Left kidney (tissue), 1 donor: ENCODE measurements at regions not wholly inside any gene's neighbourhood (a gene's known extent, or its start where the extent isn't known, plus 50 kb on each side); places are given as distances from the start of the nearest gene placed in this dataset.
"Not testable (repeated sequence)": the region's sequence is repeated elsewhere in the genome, so short reads cannot be mapped to it uniquely, and the experiment has no call there.

Experiments used
- DNase-seq: peaks from one replicate; pipeline ENCODE4 v3.0.0-alpha.2; 2013

- no peak for DNase-seq
Measured at GRCh38 chr10:36555036-36555435, 570.4 kb upstream of the ANKRD30A start.

- DNase-seq = no peak
Measured at GRCh38 chr10:36547965-36548364, 577.4 kb upstream of the ANKRD30A start.

GRCh38 chr10:36542493-36542892, 582.9 kb upstream of the ANKRD30A start:
- no peak for DNase-seq

DNA sequence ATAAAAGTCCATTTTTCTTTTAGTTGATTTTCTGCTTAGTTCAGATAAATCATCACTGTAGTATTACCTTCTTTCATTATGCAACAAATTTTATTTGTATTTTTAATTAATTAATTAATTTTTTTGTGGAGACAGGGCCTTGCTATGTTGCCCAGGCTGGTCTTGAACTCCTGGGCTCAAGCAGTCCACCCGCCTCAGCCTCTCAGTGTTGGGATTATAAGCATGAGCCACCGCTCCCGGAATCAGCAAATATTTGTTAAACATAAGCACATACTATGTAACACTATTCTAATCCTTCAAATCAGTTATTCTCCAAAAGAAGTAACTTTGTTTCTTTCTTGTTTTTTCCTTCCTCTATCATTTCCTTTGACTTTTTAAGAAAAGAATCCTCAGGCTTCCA, 584.8 kb upstream of the ANKRD30A start:
- DNase-seq = no peak

DNA sequence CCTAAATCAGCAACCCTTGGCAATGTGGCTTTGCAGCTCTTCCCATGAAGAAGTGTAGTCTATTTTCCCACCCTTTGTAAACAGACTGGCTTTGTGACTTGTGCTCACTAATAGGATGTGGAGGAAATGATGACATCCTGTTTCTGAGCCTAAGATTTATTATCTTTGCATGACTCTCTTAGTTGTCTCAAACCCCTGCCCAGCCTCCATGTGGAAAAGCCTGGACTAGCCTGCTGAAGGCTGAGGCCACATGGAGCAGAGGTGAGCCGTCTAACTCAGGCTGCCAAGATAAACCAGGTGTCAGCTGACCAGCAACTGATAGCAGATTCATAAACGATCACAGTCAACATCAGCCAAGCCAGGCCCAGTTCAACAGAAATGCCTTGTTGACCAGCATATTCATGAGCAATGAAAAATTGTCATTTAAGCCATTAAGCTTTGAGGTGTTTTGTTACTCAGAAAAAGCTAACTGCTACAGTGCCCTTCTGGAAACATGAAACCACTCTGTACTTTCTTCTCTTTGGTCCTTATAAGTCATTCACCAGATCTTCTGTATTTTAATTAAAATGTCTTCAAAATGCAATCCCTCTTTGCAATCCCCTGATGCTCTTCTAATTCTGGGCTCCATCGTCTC, 586.3 kb upstream of the ANKRD30A start:
- DNase-seq = no peak

DNA sequence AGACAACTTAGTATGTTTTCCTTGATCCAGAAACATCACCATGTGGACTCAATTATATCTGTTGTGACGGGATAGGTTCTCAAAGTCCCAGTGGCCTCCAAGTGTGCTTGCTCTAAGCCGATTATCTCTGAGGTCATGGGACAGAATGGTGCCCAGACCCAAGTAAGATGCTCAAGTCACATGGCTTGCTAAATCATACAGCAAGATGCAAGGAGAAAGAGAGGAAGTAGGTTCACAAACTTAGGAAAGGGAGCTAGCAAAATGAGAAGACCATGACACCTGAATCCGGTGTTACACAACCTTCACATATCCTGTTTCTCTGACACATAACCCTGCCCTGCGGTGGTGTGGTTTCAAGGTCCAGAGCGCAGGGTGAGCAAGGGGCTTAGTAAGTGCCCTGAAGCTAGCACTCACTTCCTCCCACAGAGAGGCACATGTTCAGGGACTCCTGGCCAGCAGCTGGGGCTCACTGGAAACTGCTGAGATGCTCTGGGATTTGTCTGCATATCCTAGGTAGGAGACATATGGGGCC, 590.9 kb upstream of the ANKRD30A start:
- no peak for DNase-seq

DNA sequence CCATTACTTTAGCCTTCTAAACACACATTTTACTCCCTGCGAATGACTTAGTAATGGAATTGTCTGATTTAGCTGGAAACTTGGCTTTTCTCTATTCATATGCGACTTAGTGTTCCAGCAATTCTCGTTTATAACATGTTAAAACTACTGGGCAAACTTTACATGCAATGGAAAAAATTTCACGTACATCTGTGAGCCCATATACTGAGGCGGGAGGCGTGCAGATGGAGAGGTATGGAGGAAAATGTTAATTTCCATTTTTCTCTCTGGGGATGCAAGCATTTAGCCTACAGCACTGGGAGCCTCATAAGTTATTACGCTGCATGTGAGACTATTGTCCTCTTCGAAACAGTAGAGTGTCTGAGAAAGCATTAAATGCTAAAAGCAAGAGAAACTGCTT, 591.5 kb upstream of the ANKRD30A start:
- no peak for DNase-seq

- no peak for DNase-seq
Measured at GRCh38 chr10:36533316-36533715, 592.1 kb upstream of the ANKRD30A start.

DNA sequence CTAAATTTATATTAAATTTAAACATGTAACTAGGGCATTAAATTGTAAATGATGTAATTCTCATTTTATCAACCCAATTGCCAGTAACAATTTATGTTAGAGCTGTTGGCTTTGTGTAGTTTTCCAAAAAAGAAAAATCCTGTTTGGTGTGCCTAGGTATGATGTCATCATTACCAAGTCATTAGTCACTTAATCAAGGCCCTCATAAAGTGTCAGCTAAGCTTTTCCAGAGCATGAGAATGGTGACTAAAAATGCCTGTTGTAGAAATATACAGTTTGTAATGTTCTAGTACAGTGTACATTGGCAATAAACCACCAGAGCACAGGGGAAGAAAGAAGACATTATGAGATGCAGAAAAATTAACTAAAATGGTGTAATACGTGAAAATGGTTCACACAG, 593.8 kb upstream of the ANKRD30A start:
- no peak for DNase-seq

GRCh38 chr10:36526033-36526432, 599.4 kb upstream of the ANKRD30A start:
- DNase-seq = no peak

GRCh38 chr10:36524126-36524525, 601.3 kb upstream of the ANKRD30A start:
- DNase-seq = not testable (repeated sequence)

DNA sequence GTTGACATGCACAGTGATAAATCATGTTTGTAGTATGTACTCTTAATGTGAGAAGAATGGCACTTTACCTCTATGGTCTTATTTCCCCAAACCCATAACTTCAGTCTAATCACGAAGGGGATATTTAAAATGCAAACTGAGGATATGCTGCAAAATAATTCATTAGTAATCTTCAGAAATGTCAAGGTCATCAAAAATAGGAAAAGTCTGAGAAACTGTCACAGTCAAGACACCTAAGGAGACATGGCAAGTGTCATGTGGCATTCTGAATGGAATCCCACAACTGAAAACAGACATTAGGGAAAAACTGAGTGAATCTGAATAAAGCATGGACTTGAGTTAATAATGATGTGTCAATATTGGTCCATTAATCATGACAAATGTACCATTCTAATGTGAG, 605.5 kb upstream of the ANKRD30A start:
- DNase-seq = no peak

- no peak for DNase-seq
Measured at GRCh38 chr10:36516281-36516680, 609.1 kb upstream of the ANKRD30A start.

- no peak for DNase-seq
Measured at GRCh38 chr10:36515319-36515718, 610.1 kb upstream of the ANKRD30A start.

- no peak for DNase-seq
Measured at GRCh38 chr10:36507715-36508114, 617.7 kb upstream of the ANKRD30A start.

DNA sequence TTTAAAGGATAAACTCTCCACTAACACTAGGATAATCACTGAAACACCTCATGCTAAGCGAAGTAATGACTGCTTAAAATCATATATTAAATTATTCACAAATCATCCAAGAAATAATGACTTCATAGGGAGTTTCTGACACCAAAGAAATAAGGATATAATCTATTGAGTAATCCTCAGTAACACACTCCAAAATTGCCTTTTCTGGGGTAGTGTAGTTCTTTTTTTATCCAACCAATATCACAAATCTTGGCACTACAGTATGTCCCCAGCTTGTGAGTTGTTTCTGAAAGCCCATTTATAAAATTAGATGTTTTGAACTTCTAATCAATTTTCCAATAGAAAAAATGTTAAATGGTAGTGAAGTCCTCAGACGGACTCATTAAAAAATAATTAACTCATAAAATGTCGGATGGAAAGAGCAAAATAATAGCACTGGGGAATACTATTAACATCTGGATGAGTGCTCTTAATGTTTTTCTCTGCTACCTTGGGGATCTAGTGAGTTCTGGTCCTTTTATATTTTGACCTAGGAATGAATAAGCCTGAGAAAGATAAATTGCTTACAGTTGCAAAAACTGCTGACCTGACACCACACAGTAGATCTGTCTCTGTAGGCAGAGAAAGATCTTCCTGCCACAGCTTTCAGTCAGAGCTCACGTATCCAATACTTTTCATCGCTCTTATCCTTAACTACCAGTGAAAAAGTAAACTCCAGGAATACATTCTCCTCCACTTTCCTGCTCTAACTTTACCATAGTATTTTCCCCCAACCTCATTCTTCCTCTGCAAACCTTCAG, 618.5 kb upstream of the ANKRD30A start:
- DNase-seq = no peak

GRCh38 chr10:36506261-36506660, 619.1 kb upstream of the ANKRD30A start:
- DNase-seq = no peak

DNA sequence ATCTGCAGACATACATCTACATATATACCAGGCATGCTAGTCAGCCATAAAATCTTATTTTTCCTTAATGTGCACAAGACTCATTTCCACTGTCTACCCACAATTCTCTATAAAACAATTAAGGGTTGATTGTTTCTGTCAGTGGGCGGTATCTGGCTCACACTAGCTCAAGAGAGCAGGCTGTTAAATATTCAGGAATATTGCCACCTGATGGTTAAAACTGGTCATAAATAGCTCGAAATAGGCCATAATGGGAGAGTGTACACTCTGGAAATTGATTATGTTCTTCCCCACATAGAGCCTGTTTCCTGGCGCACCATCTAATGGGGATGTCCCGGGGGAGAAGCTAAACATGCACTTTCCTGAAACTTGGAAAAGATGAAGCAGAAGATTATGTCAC, 620.6 kb upstream of the ANKRD30A start:
- no peak for DNase-seq

- DNase-seq = no peak
Measured at GRCh38 chr10:36500266-36500665, 625.1 kb upstream of the ANKRD30A start.

GRCh38 chr10:36499693-36500092, 625.7 kb upstream of the ANKRD30A start:
- DNase-seq = no peak

DNA sequence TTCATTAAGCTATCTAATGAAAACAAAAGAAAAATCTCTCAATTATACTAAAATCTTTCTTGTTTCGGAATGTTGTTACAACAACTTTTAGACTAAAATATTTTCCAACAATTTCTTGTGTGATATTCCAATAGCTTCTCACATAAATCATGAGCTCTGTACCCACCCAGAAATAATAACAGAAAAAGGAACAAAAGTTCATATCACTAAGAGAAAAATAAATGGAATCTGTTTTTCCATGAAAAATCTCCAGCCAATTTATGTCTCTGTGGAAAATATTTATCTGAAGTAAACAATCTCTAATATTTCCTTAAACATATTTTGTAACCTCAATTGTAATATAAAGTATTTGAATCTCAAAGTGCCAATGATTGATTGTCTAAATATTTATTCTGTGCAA, 628.6 kb upstream of the ANKRD30A start:
- DNase-seq = no peak

DNA sequence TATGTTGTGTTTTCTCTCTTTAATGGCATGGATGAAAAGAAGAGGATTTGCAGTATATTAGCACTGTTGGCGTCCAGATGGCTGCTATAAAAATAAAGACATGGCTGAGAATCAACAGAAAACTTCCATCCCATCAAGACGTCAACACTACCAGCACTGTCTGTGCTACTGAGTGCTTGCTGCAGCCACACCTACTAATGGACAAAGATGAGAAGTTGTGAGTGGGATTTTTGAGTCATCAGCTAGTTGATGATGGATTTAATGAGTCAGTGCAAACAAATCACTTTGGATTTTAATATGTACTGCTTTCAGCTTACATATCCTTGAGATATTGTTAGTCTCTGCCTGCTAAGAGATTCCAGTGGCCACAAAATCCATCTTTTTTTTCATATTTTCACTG, 631.0 kb upstream of the ANKRD30A start:
- no peak for DNase-seq

- DNase-seq = no peak
Measured at GRCh38 chr10:36493516-36493880, 631.9 kb upstream of the ANKRD30A start.
